22Rv1 (cell line): ENCODE measurements at regions not wholly inside any gene's neighbourhood (a gene's known extent, or its start where the extent isn't known, plus 50 kb on each side); places are given as distances from the start of the nearest gene placed in this dataset.

Source experiments
- ZFX ChIP-seq: fragments of 450-650 bp; IDR thresholded peaks from 2 replicates; pipeline ENCODE4 v1.6.1; 2017; ENCODE audit warnings: antibody characterized with exemption, borderline replicate concordance
- TF ChIP-seq, protein P1 (sequence below): fragments of 450-650 bp; IDR thresholded peaks from 2 replicates; pipeline ENCODE4 v1.5.1; 2017; ENCODE audit warnings: mild to moderate bottlenecking

DNA sequence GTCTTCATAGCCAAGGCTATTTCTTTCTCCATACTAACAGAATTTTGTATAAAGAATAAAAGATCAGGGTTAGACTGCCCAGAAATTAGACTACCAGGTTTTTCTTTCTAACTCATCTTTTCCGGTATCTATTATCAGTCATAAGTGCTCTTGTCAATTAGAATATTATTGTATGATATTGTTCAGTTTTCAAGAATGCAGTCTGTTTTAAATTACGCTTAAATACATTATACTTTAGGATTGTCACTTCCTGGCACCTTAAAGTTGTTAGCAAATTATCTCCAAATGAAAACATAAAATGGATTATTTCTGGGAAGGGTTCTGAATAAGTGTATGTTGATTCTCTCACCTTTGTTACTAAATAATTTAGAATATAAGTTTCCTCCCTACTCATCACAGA, 497.2 kb downstream of the IGSF11 start:
- TF ChIP-seq, protein P1, sequence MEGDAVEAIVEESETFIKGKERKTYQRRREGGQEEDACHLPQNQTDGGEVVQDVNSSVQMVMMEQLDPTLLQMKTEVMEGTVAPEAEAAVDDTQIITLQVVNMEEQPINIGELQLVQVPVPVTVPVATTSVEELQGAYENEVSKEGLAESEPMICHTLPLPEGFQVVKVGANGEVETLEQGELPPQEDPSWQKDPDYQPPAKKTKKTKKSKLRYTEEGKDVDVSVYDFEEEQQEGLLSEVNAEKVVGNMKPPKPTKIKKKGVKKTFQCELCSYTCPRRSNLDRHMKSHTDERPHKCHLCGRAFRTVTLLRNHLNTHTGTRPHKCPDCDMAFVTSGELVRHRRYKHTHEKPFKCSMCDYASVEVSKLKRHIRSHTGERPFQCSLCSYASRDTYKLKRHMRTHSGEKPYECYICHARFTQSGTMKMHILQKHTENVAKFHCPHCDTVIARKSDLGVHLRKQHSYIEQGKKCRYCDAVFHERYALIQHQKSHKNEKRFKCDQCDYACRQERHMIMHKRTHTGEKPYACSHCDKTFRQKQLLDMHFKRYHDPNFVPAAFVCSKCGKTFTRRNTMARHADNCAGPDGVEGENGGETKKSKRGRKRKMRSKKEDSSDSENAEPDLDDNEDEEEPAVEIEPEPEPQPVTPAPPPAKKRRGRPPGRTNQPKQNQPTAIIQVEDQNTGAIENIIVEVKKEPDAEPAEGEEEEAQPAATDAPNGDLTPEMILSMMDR = no peak
- TF ChIP-seq ZFX = no peak
